HCEC 1CT (cell line): ENCODE measurements at regions not wholly inside any gene's neighbourhood (a gene's known extent, or its start where the extent isn't known, plus 50 kb on each side); places are given as distances from the start of the nearest gene placed in this dataset.
"Not testable (repeated sequence)": the region's sequence is repeated elsewhere in the genome, so short reads cannot be mapped to it uniquely, and the experiment has no call there.

Experiments used
- DNase-seq: peaks from one replicate; pipeline ENCODE4 v3.0.0-alpha.2; 2017

DNA sequence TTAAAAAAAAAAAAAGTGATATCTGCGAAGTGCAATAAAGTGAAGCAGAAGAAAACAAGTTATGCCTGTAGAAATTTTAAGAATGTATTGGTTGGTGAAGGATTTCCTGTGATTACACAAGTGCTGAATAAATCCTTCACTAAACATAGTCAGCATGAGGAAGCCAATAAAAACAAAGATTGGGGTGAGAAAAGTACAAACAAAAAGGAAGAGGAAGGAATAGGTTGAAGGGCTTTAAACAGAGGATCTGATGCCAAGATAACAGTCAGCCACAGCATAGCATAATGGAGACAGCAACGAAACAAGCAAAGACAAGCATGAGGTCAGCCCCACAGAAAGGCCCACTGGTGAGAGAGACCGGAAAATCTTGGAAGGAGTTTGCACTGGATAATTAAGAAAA is 372.2 kb downstream of the ADAM29 start:
- DNase-seq = peak; percentile 32

DNA sequence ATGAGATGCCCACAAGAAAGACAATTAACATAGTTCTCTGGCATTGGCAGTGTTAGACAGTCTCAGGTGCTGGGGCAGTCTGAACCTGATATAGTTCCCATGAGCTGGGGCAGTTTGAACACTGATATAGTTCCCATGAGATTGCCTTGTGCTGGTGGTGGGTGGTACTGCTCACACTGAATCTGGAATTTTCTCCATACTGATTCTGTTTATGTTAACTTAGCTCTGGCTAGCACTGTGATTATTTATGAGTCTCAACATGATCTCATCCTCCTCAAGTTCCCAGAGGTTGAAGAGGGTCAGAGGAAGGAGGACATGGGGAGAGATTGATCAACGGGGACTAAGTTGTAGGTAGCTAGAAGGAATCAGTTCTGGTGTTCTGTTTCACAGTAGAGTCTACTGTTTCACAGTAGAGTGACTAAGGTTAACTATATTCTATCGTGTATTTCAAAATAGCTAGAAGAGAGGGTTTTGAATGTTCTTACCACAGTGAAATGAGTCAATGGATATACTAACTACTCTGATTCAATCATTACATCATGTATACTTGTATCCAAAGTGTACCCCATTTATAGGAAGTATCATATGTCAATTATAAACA is 379.9 kb downstream of the ADAM29 start:
- peak; percentile 77 for DNase-seq

DNA sequence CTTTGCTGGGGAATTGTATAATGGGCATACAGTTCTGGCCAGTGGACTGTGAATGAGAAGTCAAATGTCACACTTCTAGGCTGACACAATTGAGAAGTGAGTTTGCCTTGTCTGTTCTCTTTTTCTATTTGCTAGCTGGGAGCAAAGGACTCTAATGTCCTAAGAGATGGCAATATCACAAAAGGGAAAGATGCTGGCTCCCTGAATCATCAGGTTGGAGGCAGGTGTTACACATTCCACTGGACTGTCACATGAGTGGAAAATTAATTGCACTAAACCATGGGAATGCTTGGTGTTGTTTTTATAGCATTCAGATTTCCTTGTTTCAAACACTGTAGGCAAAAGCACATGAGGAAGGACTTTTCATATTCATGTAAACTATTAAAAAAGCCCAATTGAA is 388.3 kb downstream of the ADAM29 start:
- no peak for DNase-seq

DNA sequence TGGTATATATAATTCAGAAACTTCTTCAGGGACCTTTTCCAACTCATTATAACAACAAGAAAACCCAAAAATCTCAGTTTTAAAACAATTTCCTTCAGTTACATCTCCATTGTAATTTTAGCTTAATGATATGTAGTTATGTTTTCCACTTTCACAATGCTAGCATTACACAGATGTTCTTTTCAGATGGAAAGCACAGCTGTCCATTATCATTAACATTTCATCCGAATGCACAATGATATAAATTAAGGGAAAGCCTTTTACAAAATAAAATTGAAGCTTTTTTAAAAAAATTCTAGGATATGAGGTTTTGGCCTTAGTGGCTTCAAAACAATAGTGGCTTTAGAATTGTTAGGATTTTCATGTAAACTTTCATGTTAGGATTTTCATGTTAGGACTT is 389.2 kb downstream of the ADAM29 start:
- DNase-seq = no peak

DNA sequence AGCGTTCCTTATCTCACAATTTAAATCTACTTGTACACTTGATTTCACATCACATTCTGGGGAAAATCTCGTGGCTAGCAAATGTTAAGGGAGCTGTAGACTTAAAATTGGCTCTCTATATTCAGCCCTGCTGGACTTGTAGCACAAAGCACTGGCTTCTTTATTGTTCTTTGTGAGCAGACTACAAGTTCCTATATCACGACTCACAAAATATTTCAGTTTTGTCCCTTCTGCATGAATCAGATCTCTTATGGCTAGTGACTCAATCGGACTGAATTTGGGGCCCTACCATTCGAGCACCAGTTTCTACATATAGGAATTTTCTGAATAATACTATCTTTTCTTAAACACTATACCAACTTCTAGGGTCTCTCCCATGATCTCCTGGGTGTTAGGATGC is 390.1 kb downstream of the ADAM29 start:
- peak; percentile 69 for DNase-seq

DNA sequence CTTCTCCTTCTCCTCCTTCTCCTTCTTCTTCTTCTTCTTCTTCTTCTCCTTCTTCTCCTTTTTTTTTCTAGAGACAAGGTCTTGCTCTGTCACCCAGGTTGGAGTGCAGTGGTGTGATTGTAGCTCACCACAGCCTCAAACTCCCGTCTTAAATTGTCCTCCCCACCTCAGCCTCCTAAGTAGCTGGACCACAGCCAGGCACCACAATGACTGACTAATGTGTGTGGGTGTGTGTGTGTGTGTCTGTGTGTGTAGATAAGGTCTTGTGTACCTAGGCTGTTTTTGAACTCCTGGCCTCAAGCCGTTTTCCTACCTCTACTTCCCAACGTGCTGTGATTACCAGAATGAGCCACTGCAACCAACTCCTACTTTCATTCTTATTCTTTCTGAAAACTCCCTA is 390.9 kb downstream of the ADAM29 start:
- DNase-seq = no peak

DNA sequence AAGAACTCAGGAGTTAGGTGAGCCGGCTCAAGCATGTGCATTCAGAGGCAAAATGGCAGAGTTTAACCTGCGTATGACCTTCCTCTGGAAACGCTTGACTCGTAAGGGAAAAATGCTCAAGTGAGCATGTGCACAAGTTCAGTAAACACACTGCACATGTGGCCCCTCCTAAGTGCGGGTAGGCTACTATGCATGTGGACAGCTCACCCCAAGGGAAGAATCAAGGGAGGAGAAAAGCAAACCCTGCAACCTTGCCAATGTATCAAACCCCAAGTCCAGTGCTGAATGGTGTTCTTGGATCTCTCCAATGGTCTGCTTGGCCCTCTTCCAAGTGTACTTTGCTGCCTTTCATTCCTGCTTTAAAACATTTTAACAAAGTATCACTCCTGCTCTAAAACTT is 407.1 kb downstream of the ADAM29 start:
- no peak for DNase-seq

DNA sequence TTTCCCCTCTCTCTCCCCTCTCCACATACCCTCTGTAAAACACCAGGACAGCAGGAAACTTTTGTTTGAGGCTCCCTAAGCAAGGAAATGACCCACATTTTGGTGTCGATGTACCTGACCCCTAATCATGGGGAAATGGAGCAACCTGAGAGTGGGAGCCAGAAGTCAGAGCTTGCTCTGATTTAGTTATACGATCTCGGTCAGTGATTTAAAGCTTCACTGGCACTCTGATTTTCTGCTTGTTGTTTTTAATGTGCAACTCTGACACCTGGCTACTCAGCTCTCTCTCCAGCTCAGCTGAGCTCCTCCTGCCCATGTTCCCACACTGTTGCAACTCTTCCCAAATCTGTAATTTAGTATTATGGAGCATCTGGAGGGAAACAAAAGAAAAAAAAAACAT is 408.6 kb downstream of the ADAM29 start:
- no peak for DNase-seq

DNA sequence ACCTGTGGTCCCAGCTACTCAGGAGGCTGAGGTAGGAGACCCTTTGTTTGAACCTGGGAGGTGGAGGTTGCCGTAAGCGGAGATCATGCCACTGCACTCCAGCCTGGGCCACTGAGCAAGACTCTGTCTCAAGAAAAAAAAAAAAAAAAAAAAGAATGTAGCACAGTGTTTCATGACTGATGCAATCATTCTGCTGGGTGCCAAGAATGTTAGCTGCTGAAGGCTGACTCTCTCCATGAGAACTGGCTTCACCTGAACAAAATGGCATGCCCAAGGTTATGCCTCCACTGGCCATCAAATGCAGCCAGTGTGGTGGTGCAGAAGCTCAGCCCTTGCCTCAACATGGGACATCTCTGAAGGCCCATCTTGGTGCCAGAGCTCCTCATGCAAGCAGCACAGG is 412.1 kb downstream of the ADAM29 start:
- peak; percentile 35 for DNase-seq

DNA sequence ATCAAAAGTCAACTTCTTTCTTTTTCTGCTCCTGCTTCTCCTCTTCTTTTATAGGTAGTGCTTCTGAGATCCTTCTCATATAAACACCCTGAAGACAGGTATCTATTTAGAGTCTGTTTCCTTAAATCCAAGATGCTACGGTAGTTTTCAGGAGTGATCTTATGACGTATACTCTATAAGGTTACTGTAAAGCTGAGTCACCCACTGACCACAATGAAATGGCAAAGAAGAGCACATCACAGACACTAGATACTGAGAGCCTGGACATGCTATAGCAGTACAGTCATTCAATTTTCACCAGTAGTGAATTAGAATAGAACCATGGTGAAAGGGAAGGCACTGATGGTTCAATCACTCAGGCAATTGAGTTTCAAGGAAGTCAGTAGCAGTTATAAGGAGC is 412.5 kb downstream of the ADAM29 start:
- DNase-seq = peak; percentile 63

DNA sequence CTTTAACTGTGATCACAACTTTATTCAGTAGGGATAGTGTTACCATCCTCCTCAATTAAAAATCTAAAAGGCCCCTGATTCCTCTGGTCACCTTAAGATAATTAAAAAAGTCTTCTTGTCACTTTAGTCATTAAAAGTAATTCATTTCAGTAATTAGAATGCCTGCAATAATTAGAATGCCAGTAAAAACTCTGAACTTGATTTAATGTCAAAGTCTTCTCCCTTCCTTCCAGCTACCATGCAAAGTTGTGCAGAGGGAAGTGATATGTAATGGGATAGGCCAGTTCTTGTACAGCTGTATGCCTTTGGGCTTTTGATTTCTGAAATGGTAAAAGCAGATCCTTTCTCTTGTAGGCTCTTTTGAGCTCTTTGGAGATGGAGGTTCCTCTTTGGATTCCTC is 417.2 kb downstream of the ADAM29 start:
- no peak for DNase-seq

DNA sequence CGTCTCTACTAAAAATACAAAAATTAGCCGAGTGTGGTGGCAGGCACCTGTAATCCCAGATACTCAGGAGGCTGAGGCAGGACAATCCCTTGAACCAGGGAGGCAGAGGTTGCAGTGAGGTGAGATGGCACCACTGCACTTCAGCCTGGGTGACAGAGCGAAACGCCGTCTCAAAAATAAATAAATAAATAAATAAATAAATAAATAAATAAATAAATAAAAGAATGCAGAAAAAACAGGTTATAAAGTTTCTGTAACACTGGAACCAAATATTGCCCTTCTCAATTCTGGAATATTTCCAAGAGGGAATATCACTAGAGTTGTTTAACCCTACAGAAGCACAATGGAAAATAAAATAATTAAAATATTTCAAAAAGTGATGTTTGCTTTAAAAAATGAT is 418.4 kb downstream of the ADAM29 start:
- not testable (repeated sequence) for DNase-seq

DNA sequence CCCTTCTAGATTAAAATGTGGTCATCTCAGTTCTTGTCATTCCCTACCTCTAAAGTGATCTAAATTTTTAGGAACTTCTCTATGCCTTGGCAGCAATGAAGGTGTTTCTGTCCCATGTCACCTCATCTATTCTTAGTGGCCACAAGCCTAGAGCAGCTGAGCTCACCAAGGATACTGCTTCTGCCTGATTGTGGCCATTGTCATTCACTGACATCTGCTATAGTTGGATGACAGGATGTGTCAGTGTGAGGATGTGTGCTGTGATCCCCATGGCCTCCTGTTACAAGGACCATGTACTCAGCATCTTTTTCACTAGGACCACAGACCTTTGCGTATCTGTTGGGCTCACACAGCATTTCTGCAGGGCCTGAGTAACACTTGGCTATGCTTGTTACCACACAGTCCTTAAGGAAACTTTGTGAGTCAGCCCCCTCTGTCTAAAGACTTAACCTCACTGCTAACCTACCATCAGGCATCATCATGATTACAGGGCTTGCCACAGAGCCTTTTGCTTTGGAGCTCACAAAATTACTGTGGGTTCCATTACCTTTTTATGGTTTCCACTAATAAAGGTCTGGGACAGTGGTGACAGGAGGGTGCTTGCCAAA is 421.0 kb downstream of the ADAM29 start:
- peak; percentile 59 for DNase-seq

DNA sequence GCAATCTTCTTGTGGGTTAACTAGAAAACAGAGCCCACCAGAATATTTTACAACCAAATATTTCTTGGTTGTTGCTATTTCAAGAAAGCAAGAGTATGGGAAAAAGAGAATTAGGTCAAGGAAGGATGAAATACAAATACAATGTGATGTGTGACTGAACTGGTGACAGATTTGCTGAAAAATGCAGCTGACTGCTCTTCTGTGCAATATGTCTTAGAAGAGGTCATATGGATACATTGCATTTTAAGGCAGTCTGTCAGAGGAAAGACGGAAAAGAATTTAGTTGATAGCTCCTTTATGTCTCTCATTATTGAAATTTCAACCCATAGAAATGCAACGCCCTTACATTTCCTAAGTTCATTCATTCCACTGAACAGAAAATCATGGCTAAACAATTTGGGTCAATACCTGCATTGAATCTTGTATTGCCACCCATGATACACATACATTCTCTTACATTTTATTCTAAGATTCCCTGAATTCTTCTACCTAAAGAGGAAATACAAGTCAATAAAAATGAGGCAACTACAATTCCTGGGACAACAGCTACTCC is 423.1 kb downstream of the ADAM29 start:
- no peak for DNase-seq

DNA sequence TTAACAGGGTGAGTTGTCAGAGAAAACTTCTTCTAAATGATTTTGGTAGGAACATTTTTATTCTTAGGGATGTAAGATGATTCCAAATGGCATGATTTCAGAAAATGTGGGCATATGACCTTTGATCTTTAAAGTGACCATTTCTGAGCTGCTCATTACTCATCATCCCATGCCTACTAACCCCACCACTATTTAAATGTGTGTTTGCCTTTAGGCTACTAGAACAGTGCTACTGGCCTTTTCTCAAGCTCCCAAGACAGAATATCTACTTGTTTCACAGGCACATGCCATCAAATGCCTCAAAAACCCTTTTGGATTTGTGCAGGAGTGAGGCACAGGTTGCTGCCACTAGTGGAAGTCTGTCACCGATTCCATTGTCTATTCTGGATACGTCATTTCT is 428.2 kb downstream of the ADAM29 start:
- peak; percentile 20 for DNase-seq

DNA sequence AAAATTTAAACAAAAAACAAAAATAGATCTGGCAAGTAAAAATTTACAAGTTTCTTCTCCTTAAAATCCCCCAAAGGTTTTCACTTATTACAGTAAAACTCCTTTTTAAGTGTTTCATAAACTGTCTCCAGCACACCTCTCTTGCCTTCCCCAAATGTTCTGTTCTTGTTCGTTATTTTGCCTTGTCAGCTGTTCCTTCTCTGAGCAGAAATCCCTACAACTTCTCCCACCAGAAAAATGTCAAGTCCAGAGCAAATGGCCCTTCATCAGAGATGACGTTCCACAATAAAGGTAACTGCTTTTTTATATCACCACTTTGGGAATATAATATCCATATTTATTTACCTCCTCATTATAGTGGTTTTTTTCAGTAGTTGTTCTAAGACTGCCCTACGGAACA is 432.1 kb downstream of the ADAM29 start:
- no peak for DNase-seq

DNA sequence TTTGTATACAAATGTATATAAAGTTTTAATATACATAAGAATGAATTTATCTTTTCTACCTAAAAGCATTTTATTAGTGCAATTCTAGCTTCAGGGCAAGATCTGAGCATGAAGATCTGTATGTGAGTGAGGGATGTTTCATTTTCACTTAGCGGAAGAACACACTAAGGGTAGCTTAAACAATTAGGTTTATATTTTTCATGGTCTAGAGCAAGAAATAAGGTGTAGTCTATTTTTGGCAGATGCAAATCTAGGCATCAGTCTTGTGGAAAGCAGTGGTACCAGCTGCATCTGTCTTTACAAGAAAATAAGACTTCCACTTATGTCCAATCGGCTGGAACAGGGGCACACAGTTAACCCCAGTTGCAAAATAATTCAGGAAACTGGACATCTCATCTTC is 433.3 kb downstream of the ADAM29 start:
- DNase-seq = no peak

DNA sequence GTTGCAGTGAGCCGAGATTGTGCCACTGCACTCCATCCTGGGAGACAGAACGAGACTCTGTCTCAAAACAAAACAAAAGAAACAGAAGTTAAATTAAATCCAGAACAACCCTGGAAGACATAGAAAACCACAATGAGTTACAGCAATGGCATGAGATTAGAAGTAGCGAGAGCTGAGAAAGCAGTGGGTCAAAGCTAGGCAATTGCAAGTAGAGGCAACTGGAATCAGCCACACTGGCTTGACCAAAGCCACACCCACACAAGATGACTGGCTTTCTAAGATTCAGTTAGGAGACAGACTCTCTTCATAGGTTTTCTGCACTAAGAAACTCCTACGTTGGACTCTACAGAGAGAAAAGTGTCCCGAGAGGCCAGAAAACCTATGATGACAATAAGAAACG is 443.0 kb downstream of the GPM6A start:
- DNase-seq = peak; percentile 51

DNA sequence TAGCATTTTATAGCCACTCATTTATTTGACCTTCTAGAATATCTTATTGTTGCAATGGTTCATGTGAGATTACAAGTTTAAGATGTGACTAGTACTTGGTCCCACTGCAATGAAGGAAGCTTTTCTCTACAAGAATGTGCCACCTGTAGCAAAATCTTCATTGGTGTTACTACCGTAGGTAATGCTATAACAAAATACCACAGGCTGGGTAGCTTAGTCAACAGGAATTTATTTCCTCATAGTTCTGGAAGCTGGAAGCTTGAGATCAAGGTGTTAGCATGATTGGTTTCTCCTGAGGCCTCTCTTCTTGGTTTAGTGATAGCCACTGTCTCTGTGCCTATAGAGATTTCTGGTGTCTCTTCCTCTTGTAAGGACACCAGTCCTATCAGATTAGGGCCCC is 441.0 kb downstream of the GPM6A start:
- no peak for DNase-seq

DNA sequence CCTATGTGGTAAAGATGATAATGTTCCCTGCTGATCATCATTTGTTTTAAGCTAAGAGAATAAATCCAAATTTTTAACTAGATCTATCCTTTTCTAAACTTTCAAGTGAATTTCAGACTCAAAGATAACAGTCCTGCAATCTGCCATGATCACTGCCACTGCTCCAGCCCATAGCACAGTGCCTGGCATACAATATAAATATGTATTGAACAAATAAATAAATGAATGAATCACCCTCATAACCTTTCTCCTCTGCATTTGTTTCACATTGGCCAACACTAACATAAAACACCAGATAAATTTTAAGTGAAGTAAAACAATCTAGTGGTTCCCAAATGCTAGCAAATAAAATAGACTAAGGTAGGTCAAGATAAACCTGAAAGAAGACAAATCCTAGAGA is 439.0 kb downstream of the GPM6A start:
- DNase-seq = peak; percentile 42

DNA sequence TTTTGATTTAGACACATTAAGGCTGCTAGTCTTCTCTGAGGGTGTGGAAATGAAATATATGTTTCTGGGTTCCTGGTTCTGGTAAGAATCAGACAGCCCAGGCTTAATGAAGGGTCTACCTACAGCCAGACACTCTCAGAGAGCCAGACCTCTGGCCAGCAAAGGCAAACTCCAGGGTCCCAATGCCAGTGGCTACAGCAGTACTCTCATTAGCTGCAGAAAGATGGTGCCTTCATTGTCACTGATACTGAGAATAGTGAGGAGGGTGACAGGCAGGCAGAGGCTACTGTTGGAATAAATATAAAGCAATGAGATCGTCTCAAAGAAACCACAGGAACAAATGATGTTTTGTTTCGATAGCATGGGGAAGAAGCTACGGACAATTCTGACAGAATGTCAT is 437.6 kb downstream of the GPM6A start:
- DNase-seq = no peak

DNA sequence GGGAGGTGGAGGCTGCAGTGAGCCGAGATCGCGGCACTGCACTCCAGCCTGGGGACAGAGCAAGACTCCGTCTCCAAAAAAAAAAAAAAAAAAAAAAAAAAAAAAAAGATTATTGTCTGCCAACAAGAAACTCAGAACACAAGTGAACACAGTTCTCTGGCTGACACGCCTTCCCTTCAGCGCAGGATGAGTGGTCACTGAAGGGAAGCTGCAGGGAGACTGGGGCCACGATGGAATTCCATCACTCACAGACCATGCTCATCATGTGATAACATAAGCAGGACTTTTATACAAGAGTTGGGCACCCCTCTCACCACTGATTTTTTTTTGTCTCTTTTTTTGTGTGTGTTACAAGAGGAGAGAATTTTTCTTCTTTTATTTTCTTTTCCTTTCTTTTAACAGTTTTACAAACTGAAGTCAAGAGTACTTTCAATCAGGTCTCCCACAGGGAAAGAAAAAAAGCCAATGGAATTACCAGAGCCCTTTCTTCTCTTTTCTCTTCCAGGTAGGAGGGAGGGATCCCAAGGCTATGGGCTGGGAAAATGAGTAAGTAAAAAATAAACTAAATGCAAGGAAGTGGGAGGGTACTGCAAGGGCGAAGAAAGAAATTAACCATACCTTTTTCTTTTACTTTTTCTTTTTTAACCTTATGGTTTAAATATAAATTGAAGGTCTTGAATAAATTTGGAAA is 435.6 kb downstream of the GPM6A start:
- no peak for DNase-seq

DNA sequence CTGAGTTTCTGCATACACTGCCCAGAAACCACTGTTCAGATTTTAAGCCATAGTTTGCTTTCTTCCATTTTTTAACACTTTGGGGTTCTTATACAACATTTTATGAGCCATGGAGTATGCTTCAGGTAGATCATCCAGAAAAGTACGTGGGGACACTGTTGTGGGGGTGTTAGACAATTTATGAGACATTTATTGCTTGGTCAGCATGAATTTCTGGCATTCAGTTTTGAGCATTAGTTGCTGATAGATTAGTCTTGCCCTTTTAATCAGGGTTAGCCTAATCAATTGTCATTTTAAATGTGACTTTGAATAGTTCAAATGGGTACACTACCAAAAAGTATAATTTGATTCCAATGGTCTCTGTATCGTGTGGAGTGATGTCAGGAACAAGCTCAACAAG is 434.9 kb downstream of the GPM6A start:
- no peak for DNase-seq

DNA sequence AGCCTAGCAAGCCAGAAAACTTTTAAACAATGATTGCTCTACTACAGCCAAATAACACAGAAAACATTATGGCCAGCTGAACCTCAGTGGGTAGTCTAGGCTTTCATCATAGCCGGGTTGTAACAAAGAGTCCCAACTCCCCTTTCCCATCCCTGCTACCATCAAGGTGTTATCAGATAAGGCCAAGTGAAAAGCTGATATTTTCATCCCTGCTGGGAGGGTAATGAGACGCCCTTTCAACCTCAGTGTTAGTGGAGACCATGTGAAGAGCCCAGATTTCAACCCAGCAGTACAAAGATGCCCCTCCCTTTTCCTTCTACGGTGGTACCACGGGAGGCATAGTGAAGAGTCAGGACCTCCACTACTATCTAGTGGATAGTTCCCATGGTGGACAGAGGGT is 433.7 kb downstream of the GPM6A start:
- DNase-seq = no peak
